ENCODE measurements at regions not wholly inside any gene's neighbourhood (a gene's known extent, or its start where the extent isn't known, plus 50 kb on each side); places are given as distances from the start of the nearest gene placed in this dataset.

GRCh38 chr9:1712861-1713450, 302.2 kb upstream of the SMARCA2 start:
- TF ChIP-seq EZH2phosphoT487 (conservative IDR thresholded peaks at IDR 0.05; ENCODE audit: low read length) (no peak), CTCF (IDR thresholded peaks at IDR 0.05; ENCODE audit: insufficient read depth, low read length, poor library complexity, severe bottlenecking) (no peak)

GRCh38 chr9:1713841-1714240, 301.3 kb upstream of the SMARCA2 start:
- no peak for TF ChIP-seq EZH2phosphoT487 (conservative IDR thresholded peaks at IDR 0.05; ENCODE audit: low read length)
- no peak for TF ChIP-seq CTCF (IDR thresholded peaks at IDR 0.05; ENCODE audit: insufficient read depth, low read length, poor library complexity, severe bottlenecking)
- Histone ChIP-seq H3K79me2 (ENCODE audit: insufficient read depth, low read length) (no peaks in the 10 kb centered on the region), H3K9me2 (replicated peaks; ENCODE audit: insufficient read depth, low read length) (no peaks in the 10 kb centered on the region), H3K27me3 (ENCODE audit: low read length) (no peaks in the 10 kb centered on the region), H3K9me3 (ENCODE audit: insufficient read depth, low read length) (no peaks in the 10 kb centered on the region), H3K9ac (ENCODE audit: low read length) (no peak overlapping the region), H2AFZ (ENCODE audit: low read depth, low read length, severe bottlenecking) (no peak overlapping the region), H4K20me1 (ENCODE audit: low read depth, low read length) (no peaks in the 10 kb centered on the region), H3F3A (ENCODE audit: insufficient read depth) (no peaks in the 10 kb centered on the region), H3K27ac (ENCODE audit: low read depth, low read length) (no peak overlapping the region), H3K4me3 (ENCODE audit: insufficient read depth, low read length, poor library complexity, severe bottlenecking) (no peak overlapping the region), H3K4me2 (ENCODE audit: low read depth, low read length, poor library complexity, severe bottlenecking) (no peak overlapping the region), H3K36me3 (ENCODE audit: low read length) (no peaks in the 10 kb centered on the region)

More at GRCh38 chr9:1712861-1713450, 302.2 kb upstream of the SMARCA2 start:
- no peaks in the 10 kb centered on the region for H3K27me3 ChIP-seq (ENCODE audit: low read length)
- no peak overlapping the region for H3K4me2 ChIP-seq (ENCODE audit: low read depth, low read length, poor library complexity, severe bottlenecking)
- no peaks in the 10 kb centered on the region for H4K20me1 ChIP-seq (ENCODE audit: low read depth, low read length)
- H3K79me2 ChIP-seq (ENCODE audit: insufficient read depth, low read length), result no peaks in the 10 kb centered on the region
- no peaks in the 10 kb centered on the region for H3K36me3 ChIP-seq (ENCODE audit: low read length)
- H3F3A ChIP-seq (ENCODE audit: insufficient read depth), result no peaks in the 10 kb centered on the region
- no peaks in the 10 kb centered on the region for H3K9me3 ChIP-seq (ENCODE audit: insufficient read depth, low read length)
- H3K9ac ChIP-seq (ENCODE audit: low read length), result no peak overlapping the region
- no peak overlapping the region for H2AFZ ChIP-seq (ENCODE audit: low read depth, low read length, severe bottlenecking)
- no peak overlapping the region for H3K27ac ChIP-seq (ENCODE audit: low read depth, low read length)
- H3K9me2 ChIP-seq (replicated peaks; ENCODE audit: insufficient read depth, low read length), result no peaks in the 10 kb centered on the region
- no peak overlapping the region for H3K4me3 ChIP-seq (ENCODE audit: insufficient read depth, low read length, poor library complexity, severe bottlenecking)

GRCh38 chr9:1717882-1718281, 297.3 kb upstream of the SMARCA2 start:
- Histone ChIP-seq H4K20me1 (ENCODE audit: low read depth, low read length) (no peaks in the 10 kb centered on the region), H3K9me2 (replicated peaks; ENCODE audit: insufficient read depth, low read length) (no peaks in the 10 kb centered on the region), H3K4me2 (ENCODE audit: low read depth, low read length, poor library complexity, severe bottlenecking) (no peak overlapping the region), H3K36me3 (ENCODE audit: low read length) (no peaks in the 10 kb centered on the region), H3K4me3 (ENCODE audit: insufficient read depth, low read length, poor library complexity, severe bottlenecking) (no peak overlapping the region), H2AFZ (ENCODE audit: low read depth, low read length, severe bottlenecking) (no peak overlapping the region), H3K27ac (ENCODE audit: low read depth, low read length) (no peak overlapping the region), H3K27me3 (ENCODE audit: low read length) (no peaks in the 10 kb centered on the region), H3K9ac (ENCODE audit: low read length) (no peak overlapping the region), H3F3A (ENCODE audit: insufficient read depth) (no peaks in the 10 kb centered on the region), H3K9me3 (ENCODE audit: insufficient read depth, low read length) (no peaks in the 10 kb centered on the region), H3K79me2 (ENCODE audit: insufficient read depth, low read length) (no peaks in the 10 kb centered on the region)
- TF ChIP-seq CTCF (IDR thresholded peaks at IDR 0.05; ENCODE audit: insufficient read depth, low read length, poor library complexity, severe bottlenecking) (no peak), EZH2phosphoT487 (conservative IDR thresholded peaks at IDR 0.05; ENCODE audit: low read length) (no peak)
